Loucy (cell line): ENCODE measurements at regions not wholly inside any gene's neighbourhood (a gene's known extent, or its start where the extent isn't known, plus 50 kb on each side); places are given as distances from the start of the nearest gene placed in this dataset.
"Not testable (repeated sequence)": the region's sequence is repeated elsewhere in the genome, so short reads cannot be mapped to it uniquely, and the experiment has no call there.

ENCODE experiments used
- EZH2phosphoT487 ChIP-seq: fragments of 200-600 bp; IDR thresholded peaks from 2 replicates; pipeline ENCODE4 v1.6.1; 2018; ENCODE audit warnings: antibody characterized with exemption, mild to moderate bottlenecking, moderate library complexity, borderline replicate concordance
- TF ChIP-seq, protein P1 (sequence below): fragments of 200-600 bp; sonication (generic); conservative IDR thresholded peaks from 2 replicates; pipeline ENCODE4 v1.5.1; 2014; ENCODE audit warnings: mild to moderate bottlenecking, antibody characterized with exemption, low read length

DNA sequence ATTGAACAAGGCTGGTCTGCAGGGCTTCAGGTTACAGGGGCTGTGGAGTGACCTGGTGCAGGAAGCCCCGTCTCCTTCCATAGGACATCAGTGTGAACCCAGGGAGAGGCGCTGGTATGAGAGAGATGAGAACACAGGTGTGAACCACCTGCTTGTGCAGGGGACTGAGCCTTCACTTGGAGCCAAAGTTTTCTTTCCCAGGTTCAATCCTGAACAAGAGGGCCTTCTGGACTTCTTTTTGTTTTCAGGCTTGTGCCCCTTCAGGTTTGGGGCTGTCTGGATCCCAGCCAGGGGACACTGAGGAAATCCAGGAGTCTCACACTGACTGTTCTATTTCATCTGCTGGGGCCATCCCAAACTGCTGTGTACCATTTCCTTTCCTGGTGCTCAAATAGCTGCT is 88.6 kb downstream of the GGTLC2 start:
- TF ChIP-seq, protein P1, sequence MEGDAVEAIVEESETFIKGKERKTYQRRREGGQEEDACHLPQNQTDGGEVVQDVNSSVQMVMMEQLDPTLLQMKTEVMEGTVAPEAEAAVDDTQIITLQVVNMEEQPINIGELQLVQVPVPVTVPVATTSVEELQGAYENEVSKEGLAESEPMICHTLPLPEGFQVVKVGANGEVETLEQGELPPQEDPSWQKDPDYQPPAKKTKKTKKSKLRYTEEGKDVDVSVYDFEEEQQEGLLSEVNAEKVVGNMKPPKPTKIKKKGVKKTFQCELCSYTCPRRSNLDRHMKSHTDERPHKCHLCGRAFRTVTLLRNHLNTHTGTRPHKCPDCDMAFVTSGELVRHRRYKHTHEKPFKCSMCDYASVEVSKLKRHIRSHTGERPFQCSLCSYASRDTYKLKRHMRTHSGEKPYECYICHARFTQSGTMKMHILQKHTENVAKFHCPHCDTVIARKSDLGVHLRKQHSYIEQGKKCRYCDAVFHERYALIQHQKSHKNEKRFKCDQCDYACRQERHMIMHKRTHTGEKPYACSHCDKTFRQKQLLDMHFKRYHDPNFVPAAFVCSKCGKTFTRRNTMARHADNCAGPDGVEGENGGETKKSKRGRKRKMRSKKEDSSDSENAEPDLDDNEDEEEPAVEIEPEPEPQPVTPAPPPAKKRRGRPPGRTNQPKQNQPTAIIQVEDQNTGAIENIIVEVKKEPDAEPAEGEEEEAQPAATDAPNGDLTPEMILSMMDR = not testable (repeated sequence)
- TF ChIP-seq EZH2phosphoT487 = not testable (repeated sequence)
